ENCODE measurements at regions not wholly inside any gene's neighbourhood (a gene's known extent, or its start where the extent isn't known, plus 50 kb on each side); places are given as distances from the start of the nearest gene placed in this dataset.

DNA sequence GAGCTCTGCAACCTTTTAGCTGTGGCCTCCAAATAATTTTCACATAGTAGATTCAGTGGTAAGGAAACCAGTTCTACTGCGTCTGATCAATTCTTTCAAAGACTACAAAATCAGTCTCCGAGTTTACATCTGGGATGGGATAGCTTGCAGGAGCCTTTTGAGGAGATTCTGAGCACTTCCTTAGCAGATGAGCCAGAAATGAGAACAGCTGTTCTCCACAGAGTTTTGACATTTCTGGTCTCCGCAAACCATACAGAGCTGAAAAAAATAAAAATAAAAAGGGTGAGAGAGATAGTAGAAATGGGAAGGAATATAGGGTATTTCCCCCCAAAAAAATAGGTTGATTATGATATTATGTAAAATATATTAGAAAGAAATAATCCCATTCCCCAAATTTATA, 119.3 kb downstream of the LYPLAL1 start:
- TF ChIP-seq, protein P1, sequence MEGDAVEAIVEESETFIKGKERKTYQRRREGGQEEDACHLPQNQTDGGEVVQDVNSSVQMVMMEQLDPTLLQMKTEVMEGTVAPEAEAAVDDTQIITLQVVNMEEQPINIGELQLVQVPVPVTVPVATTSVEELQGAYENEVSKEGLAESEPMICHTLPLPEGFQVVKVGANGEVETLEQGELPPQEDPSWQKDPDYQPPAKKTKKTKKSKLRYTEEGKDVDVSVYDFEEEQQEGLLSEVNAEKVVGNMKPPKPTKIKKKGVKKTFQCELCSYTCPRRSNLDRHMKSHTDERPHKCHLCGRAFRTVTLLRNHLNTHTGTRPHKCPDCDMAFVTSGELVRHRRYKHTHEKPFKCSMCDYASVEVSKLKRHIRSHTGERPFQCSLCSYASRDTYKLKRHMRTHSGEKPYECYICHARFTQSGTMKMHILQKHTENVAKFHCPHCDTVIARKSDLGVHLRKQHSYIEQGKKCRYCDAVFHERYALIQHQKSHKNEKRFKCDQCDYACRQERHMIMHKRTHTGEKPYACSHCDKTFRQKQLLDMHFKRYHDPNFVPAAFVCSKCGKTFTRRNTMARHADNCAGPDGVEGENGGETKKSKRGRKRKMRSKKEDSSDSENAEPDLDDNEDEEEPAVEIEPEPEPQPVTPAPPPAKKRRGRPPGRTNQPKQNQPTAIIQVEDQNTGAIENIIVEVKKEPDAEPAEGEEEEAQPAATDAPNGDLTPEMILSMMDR (conservative IDR thresholded peaks at IDR 0.05; ENCODE audit: low read length): no peak
- TF ChIP-seq EZH2phosphoT487 (IDR thresholded peaks at IDR 0.05; ENCODE audit: borderline replicate concordance): no peak
